Ovary (tissue), 3 donors: ENCODE measurements at regions not wholly inside any gene's neighbourhood (a gene's known extent, or its start where the extent isn't known, plus 50 kb on each side); places are given as distances from the start of the nearest gene placed in this dataset.

ENCODE experiments used
- EP300 ChIP-seq: sonication (generic); formaldehyde crosslinking; IDR thresholded peaks from one replicate; pipeline ENCODE4 v1.6.1; 2017; ENCODE audit warnings: antibody characterized with exemption
- POLR2A ChIP-seq: fragments of 450-650 bp; IDR thresholded peaks from one replicate; pipeline ENCODE4 v1.6.1; 2017; ENCODE audit warnings: antibody characterized with exemption, mild to moderate bottlenecking, moderate library complexity
- TF ChIP-seq, protein P1 (sequence below), 3 donors: fragments of 450-650 bp in 2 of 3; fragments of 200-600 bp in 1 of 3; IDR thresholded peaks; one replicate each; pipeline versions ENCODE4 v1.5.1 to v1.8.0; 2016 to 2022; ENCODE audit warnings: antibody characterized with exemption in 3 of 3, mild to moderate bottlenecking in 1 of 3
- donor health status: DM: no; HTN: no; CAD: no.

DNA sequence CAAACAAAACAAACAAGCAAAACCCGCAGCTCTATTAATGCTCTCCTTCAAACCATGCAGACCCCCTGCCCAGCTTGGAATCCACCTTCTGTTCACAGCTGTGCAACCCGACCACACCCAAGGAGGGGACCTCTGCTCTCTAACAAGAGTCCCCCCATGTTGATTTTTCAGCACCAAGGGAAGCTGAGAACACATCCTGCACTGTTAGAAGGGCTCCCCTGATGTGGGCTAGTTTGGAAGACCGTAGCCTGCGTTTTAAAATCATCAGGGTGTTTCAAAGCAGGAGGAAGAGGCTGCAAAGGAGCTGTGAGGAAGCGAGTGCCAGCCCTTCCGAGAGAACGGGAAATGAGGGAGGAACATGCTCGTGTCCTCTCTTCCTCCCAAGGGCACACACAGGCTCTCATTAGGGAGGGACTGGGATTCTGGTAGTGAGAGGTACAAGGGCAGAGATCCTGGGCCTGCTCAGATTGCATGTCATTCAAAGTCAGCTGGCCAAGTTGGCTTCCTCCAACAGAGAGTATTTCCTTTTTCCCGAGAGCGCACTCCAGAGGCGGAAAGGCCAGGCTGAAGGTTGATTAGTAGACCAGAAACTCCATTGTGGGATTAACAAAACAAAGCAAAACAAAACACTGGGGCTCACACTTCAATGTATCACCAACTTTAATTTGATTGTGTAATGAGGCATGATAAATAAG is 185.9 kb downstream of the SEMA6A start:
- TF ChIP-seq, protein P1, sequence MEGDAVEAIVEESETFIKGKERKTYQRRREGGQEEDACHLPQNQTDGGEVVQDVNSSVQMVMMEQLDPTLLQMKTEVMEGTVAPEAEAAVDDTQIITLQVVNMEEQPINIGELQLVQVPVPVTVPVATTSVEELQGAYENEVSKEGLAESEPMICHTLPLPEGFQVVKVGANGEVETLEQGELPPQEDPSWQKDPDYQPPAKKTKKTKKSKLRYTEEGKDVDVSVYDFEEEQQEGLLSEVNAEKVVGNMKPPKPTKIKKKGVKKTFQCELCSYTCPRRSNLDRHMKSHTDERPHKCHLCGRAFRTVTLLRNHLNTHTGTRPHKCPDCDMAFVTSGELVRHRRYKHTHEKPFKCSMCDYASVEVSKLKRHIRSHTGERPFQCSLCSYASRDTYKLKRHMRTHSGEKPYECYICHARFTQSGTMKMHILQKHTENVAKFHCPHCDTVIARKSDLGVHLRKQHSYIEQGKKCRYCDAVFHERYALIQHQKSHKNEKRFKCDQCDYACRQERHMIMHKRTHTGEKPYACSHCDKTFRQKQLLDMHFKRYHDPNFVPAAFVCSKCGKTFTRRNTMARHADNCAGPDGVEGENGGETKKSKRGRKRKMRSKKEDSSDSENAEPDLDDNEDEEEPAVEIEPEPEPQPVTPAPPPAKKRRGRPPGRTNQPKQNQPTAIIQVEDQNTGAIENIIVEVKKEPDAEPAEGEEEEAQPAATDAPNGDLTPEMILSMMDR (IDR thresholded peaks at IDR 0.05): no peak
- no peak for TF ChIP-seq POLR2A
- TF ChIP-seq EP300: no peak
